ENCODE measurements at regions not wholly inside any gene's neighbourhood (a gene's known extent, or its start where the extent isn't known, plus 50 kb on each side); places are given as distances from the start of the nearest gene placed in this dataset.

GRCh38 chr9:38322937-38323336 is 69.6 kb upstream of the ALDH1B1 start:
- Histone ChIP-seq H3K9me3 (ENCODE audit: insufficient read depth, low read depth) (no peaks in the 10 kb centered on the region), H3K36me3 (ENCODE audit: low read depth) (no peaks in the 10 kb centered on the region), H3K27ac (no peak overlapping the region), H3K4me1 (replicated peaks; ENCODE audit: insufficient read depth) (no peaks in the 10 kb centered on the region), H2AFZ (no peak overlapping the region), H3K9me2 (ENCODE audit: insufficient read depth) (no peaks in the 10 kb centered on the region), H3F3A (ENCODE audit: insufficient read depth, low read depth) (no peaks in the 10 kb centered on the region), H3K4me3 (no peak overlapping the region), H3K27me3 (ENCODE audit: insufficient read depth, low read depth) (no peaks in the 10 kb centered on the region), H3K4me2 (no peak overlapping the region), H4K20me1 (ENCODE audit: insufficient read depth) (no peaks in the 10 kb centered on the region), H3K79me2 (ENCODE audit: low read depth) (no peaks in the 10 kb centered on the region)
- CTCF ChIA-PET = no interaction called here
- no peak for TF ChIP-seq EZH2 (IDR thresholded peaks at IDR 0.05; ENCODE audit: low read depth)
- TF ChIP-seq, protein P1, sequence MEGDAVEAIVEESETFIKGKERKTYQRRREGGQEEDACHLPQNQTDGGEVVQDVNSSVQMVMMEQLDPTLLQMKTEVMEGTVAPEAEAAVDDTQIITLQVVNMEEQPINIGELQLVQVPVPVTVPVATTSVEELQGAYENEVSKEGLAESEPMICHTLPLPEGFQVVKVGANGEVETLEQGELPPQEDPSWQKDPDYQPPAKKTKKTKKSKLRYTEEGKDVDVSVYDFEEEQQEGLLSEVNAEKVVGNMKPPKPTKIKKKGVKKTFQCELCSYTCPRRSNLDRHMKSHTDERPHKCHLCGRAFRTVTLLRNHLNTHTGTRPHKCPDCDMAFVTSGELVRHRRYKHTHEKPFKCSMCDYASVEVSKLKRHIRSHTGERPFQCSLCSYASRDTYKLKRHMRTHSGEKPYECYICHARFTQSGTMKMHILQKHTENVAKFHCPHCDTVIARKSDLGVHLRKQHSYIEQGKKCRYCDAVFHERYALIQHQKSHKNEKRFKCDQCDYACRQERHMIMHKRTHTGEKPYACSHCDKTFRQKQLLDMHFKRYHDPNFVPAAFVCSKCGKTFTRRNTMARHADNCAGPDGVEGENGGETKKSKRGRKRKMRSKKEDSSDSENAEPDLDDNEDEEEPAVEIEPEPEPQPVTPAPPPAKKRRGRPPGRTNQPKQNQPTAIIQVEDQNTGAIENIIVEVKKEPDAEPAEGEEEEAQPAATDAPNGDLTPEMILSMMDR (conservative IDR thresholded peaks at IDR 0.05) = no peak
- BruUV-seq (replicated peaks) = no TSS peak
- intact Hi-C loops (cut with micrococcal nuclease; ENCODE audit: unreplicated experiment) = no loop called here
- no peak for DNase-seq
- POLR2A ChIA-PET (ENCODE audit: unreplicated experiment) = no interaction called here

GRCh38 chr9:38319496-38320173 is 72.9 kb upstream of the ALDH1B1 start:
- intact Hi-C loops (cut with micrococcal nuclease; ENCODE audit: unreplicated experiment) = no loop called here

DNA sequence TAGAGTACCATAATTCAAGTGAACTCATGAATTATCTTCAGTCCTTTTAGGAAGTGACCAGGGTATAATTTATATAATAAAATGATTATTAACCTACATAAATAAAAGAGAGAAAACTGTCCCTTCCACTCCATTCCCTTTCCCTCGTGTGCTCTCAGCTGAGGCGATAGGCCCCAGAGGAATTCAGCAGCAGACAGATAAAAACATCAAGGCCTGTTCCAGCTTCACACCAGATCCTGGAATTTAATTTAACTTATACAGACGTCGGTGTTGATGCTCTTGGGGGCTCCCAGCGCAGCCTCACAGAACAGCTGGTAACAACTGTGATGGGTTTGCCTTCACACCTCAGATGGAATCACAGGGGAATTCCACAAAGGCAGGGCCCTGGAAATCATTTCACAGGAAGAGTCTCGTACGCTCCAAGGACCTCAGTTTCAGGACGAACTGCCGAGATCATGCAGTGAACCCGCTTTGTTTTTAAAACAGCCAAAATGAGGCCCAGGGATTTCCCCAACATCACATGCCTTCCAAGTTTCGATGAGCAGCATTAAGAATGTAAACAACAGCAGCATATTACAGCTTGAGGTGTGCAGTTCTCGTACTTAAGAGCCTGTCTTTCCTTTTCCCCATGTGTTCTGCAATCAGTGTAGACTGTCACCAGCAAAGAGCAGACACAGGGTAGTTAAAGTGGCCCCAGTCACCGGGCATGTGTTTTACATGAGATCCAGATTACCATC is 73.6 kb upstream of the ALDH1B1 start:
- ChIA-PET CTCF (no interaction called here), POLR2A (ENCODE audit: unreplicated experiment) (no interaction called here)
- Histone ChIP-seq H3K9me2 (ENCODE audit: insufficient read depth) (no peaks in the 10 kb centered on the region), H3K27me3 (ENCODE audit: insufficient read depth, low read depth) (no peaks in the 10 kb centered on the region), H2AFZ (no peak overlapping the region), H3K4me2 (no peak overlapping the region), H3K4me1 (replicated peaks; ENCODE audit: insufficient read depth) (no peaks in the 10 kb centered on the region), H3K79me2 (ENCODE audit: low read depth) (no peaks in the 10 kb centered on the region), H3K9me3 (ENCODE audit: insufficient read depth, low read depth) (no peaks in the 10 kb centered on the region), H3K4me3 (no peak overlapping the region), H3F3A (ENCODE audit: insufficient read depth, low read depth) (no peaks in the 10 kb centered on the region), H3K27ac (no peak overlapping the region), H4K20me1 (ENCODE audit: insufficient read depth) (no peaks in the 10 kb centered on the region), H3K36me3 (ENCODE audit: low read depth) (no peaks in the 10 kb centered on the region)
- BruUV-seq (replicated peaks) = no TSS peak
- intact Hi-C loops (cut with micrococcal nuclease; ENCODE audit: unreplicated experiment) = no loop called here
- DNase-seq = no peak
- TF ChIP-seq EZH2 (IDR thresholded peaks at IDR 0.05; ENCODE audit: low read depth) = no peak
- TF ChIP-seq, protein P1 (conservative IDR thresholded peaks at IDR 0.05) = no peak

More at GRCh38 chr9:38319496-38320173, 72.9 kb upstream of the ALDH1B1 start:
- H3K79me2 ChIP-seq (ENCODE audit: low read depth) = no peaks in the 10 kb centered on the region
- H3K27ac ChIP-seq = no peak overlapping the region
- ChIA-PET CTCF (no interaction called here), POLR2A (ENCODE audit: unreplicated experiment) (no interaction called here)
- no peaks in the 10 kb centered on the region for H3K9me2 ChIP-seq (ENCODE audit: insufficient read depth)
- no peaks in the 10 kb centered on the region for H3K27me3 ChIP-seq (ENCODE audit: insufficient read depth, low read depth)
- TF ChIP-seq, protein P1 (conservative IDR thresholded peaks at IDR 0.05) = no peak
- no peak for TF ChIP-seq EZH2 (IDR thresholded peaks at IDR 0.05; ENCODE audit: low read depth)
- H4K20me1 ChIP-seq (ENCODE audit: insufficient read depth) = no peaks in the 10 kb centered on the region
- BruUV-seq (replicated peaks) = no TSS peak
- DNase-seq = no peak
- H3K36me3 ChIP-seq (ENCODE audit: low read depth) = no peaks in the 10 kb centered on the region
- H3F3A ChIP-seq (ENCODE audit: insufficient read depth, low read depth) = no peaks in the 10 kb centered on the region
- H3K9me3 ChIP-seq (ENCODE audit: insufficient read depth, low read depth) = no peaks in the 10 kb centered on the region
- H3K4me2 ChIP-seq = no peak overlapping the region
- H2AFZ ChIP-seq = no peak overlapping the region
- no peaks in the 10 kb centered on the region for H3K4me1 ChIP-seq (replicated peaks; ENCODE audit: insufficient read depth)
- no peak overlapping the region for H3K4me3 ChIP-seq
